ENCODE measurements at regions not wholly inside any gene's neighbourhood (a gene's known extent, or its start where the extent isn't known, plus 50 kb on each side); places are given as distances from the start of the nearest gene placed in this dataset.
A peak's percentile ranks its signal among the peaks of the same experiment; 100 is the strongest.

DNA sequence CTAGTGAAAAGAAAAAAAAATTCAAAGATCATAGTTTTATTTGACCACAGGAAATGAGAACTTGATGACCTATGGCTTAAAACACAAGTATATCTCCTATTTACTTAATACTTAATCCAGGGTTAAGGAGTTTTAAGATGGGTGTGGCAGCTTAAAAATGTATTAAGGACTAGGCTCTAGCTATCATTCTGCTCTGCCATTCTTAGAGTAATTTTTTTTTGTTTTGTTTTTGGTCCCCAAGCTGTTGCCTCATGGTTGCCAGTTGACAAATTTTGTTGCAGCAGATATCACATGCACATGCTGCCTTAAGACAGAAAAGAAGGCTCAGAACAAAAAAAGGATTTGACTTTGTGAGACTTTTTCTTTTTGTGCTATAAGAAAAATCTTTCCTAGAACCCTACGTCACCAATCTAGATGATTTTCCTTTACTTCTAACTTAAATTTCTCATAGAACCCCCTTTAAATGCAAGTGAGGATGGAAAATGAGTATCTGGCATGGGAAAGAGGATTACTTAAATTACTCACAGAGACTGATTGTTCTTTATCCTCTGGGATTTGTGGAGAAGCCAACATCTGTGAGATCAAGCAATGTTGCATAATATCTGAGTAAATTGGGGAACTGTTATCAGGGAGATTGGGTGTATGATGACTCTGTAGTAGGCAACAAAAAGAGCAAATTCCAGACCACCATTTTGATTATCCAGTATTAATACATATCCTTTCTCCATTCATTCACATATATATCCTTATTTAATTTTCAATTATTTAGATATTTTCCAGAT is 364.7 kb upstream of the CD180 start:
- Histone ChIP-seq H3K9me3 (peaks cover 0 to 43% (median 3%) of the 10 kb centered on the region in 4 donors), H3K4me3 (no peak overlapping the region), H3K36me3 (no peaks in the 10 kb centered on the region), H3K27ac (peak overlapping the region in 1 of 4 donors; percentile 18), H3K4me1 (no peaks in the 10 kb centered on the region), H3K27me3 (no peaks in the 10 kb centered on the region)
- TF ChIP-seq EP300 (IDR thresholded peaks at IDR 0.05) (peak in 1 of 2 donors; percentile 21), CTCF (IDR thresholded peaks at IDR 0.05) (no peak)
- 66 to 81% methylated on average over 1 of the region's 1 CpG for WGBS, 2 donors
- DNase-seq (ENCODE audit: low spot score in 2 of 2), result no peak

DNA sequence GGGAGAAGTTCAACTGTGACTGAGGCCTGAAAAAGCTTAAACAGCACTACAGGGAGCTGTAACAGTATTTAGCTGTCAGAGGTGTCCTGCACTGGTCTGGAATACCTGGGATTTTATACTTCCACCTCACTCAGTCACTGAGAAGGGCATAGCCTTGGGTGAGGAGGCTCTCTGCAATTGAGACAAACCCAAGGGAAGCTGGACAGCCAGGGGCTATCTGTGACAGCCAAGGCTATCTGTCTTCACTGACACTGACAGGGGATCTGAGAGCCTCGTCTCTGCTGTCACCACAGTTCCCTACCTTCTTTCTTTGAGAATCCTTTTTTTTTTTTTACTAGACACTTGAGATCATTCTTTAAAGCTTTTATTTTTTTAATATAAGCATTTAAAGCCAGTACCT is 356.2 kb upstream of the CD180 start:
- Histone ChIP-seq H3K27me3 (no peaks in the 10 kb centered on the region), H3K4me3 (no peak overlapping the region), H3K4me1 (peaks cover 0 to 28% (median 8%) of the 10 kb centered on the region in 4 donors), H3K36me3 (no peaks in the 10 kb centered on the region), H3K9me3 (no peaks in the 10 kb centered on the region), H3K27ac (peak overlapping the region in 2 of 4 donors; percentile 22 to 59)
- DNase-seq (ENCODE audit: low spot score in 2 of 2), result no peak
- TF ChIP-seq EP300 (IDR thresholded peaks at IDR 0.05) (no peak), CTCF (IDR thresholded peaks at IDR 0.05) (no peak), POLR2A (IDR thresholded peaks at IDR 0.05) (no peak)
- WGBS, 2 donors, result 93% methylated on average over 1 of the region's 1 CpG

DNA sequence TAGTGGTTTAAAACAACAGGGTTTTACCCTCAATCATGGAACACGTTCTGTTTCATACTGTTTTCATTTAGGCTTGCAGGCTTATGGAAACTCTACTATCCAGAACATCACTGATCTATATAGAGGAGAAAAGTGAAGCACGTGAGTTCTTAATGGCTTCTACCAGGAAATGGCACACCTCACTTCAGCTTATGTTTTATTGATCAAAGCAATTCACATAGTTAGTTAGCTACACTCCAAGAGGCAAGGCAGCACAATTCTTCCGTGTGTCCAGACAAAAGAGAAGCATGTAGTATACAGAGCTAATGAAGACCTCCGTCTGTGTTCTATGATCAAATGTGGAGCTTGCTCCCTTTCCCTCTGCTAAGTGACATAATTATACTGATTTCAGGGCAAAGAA is 353.3 kb upstream of the CD180 start:
- Histone ChIP-seq H3K36me3 (no peaks in the 10 kb centered on the region), H3K27ac (no peak overlapping the region), H3K9me3 (no peaks in the 10 kb centered on the region), H3K27me3 (no peaks in the 10 kb centered on the region), H3K4me1 (peaks cover 0 to 39% (median 8%) of the 10 kb centered on the region in 4 donors), H3K4me3 (no peak overlapping the region)
- WGBS, 2 donors, result 96 to 98% methylated on average over 4 of the region's 4 CpGs
- no peak for TF ChIP-seq POLR2A (IDR thresholded peaks at IDR 0.05)
- TF ChIP-seq EP300 (IDR thresholded peaks at IDR 0.05), result no peak
- TF ChIP-seq CTCF (IDR thresholded peaks at IDR 0.05), result no peak
- DNase-seq (ENCODE audit: low spot score in 2 of 2), result no peak

- no peaks in the 10 kb centered on the region for H3K9me3 ChIP-seq
Measured at GRCh38 chr5:67549296-67549618, 352.7 kb upstream of the CD180 start.

More at GRCh38 chr5:67549296-67549618, 352.7 kb upstream of the CD180 start:
- Histone ChIP-seq H3K4me3 (no peak overlapping the region), H3K36me3 (no peaks in the 10 kb centered on the region), H3K4me1 (peaks cover 0 to 39% (median 8%) of the 10 kb centered on the region in 4 donors), H3K27me3 (no peaks in the 10 kb centered on the region), H3K27ac (peak overlapping the region in 2 of 4 donors; percentile 9 to 48)
- DNase-seq (ENCODE audit: low spot score in 2 of 2), result no peak
- 71% methylated on average over 3 of the region's 3 CpGs for WGBS, 2 donors
- no peak for TF ChIP-seq POLR2A (IDR thresholded peaks at IDR 0.05)
- TF ChIP-seq CTCF (IDR thresholded peaks at IDR 0.05), result no peak
- TF ChIP-seq EP300 (IDR thresholded peaks at IDR 0.05), result no peak

Measured in tibial nerve (tissue), 4 donors.